ENCODE measurements at regions not wholly inside any gene's neighbourhood (a gene's known extent, or its start where the extent isn't known, plus 50 kb on each side); places are given as distances from the start of the nearest gene placed in this dataset.

- no peaks in the 10 kb centered on the region for H3K4me1 ChIP-seq (ENCODE audit: control insufficient read depth, insufficient read depth, low read length)
- no peak overlapping the region for H3K27ac ChIP-seq (ENCODE audit: extremely low read depth, low read depth, low read length)
- CTCF ChIA-PET = interaction anchor here (0.5 kb wide), 1 partner anchor 172 kb away, joined by 3 read pairs; no protein-coding TSS in a partner anchor
- POLR2A ChIA-PET = no interaction called here
- H3K9me3 ChIP-seq (ENCODE audit: control insufficient read depth, insufficient read depth, low read depth, low read length) = no peaks in the 10 kb centered on the region
- H3K36me3 ChIP-seq (ENCODE audit: control insufficient read depth in 2 of 2, insufficient read depth in 1 of 2, low read length in 2 of 2) = no peaks in the 10 kb centered on the region
- no peak overlapping the region for H3K4me3 ChIP-seq (ENCODE audit: low read depth, low read length)
- TF ChIP-seq PATZ1 (tag by site-specific recombination; IDR thresholded peaks at IDR 0.05) (no peak), ZNF639 (tag by site-specific recombination; IDR thresholded peaks at IDR 0.05) (no peak), ZNF174 (tag by site-specific recombination; IDR thresholded peaks at IDR 0.05) (no peak), ZSCAN4 (tag by site-specific recombination; IDR thresholded peaks at IDR 0.05) (no peak), ZNF362 (tag by site-specific recombination; IDR thresholded peaks at IDR 0.05) (no peak), ZNF792 (tag by site-specific recombination; IDR thresholded peaks at IDR 0.05) (no peak)
These were observed 390.2 kb upstream of the NXPH2 start for GRCh38 chr2:139170406-139170805.

GRCh38 chr2:139165601-139166000, 385.4 kb upstream of the NXPH2 start:
- POLR2A ChIA-PET = no interaction called here
- no peaks in the 10 kb centered on the region for H3K4me1 ChIP-seq (ENCODE audit: control insufficient read depth, insufficient read depth, low read length)
- no peak overlapping the region for H3K4me3 ChIP-seq (ENCODE audit: low read depth, low read length)
- no peaks in the 10 kb centered on the region for H3K9me3 ChIP-seq (ENCODE audit: control insufficient read depth, insufficient read depth, low read depth, low read length)
- TF ChIP-seq ZNF639 (tag by site-specific recombination; IDR thresholded peaks at IDR 0.05) (no peak), ZNF433 (tag by site-specific recombination; IDR thresholded peaks at IDR 0.05; ENCODE audit: low read depth) (no peak), ZNF792 (tag by site-specific recombination; IDR thresholded peaks at IDR 0.05) (no peak), ZNF529 (tag by site-specific recombination; IDR thresholded peaks at IDR 0.05; ENCODE audit: insufficient replicate concordance) (no peak), ZNF302 (tag by site-specific recombination; IDR thresholded peaks at IDR 0.05; ENCODE audit: low read depth) (no peak), KLF16 (tag by site-specific recombination; IDR thresholded peaks at IDR 0.05) (no peak)
- no peak overlapping the region for H3K27ac ChIP-seq (ENCODE audit: extremely low read depth, low read depth, low read length)
- H3K36me3 ChIP-seq (ENCODE audit: control insufficient read depth in 2 of 2, insufficient read depth in 1 of 2, low read length in 2 of 2) = no peaks in the 10 kb centered on the region
- CTCF ChIA-PET = no interaction called here

GRCh38 chr2:139165041-139165440, 384.9 kb upstream of the NXPH2 start:
- Histone ChIP-seq H3K4me1 (ENCODE audit: control insufficient read depth, insufficient read depth, low read length) (no peaks in the 10 kb centered on the region), H3K36me3 (ENCODE audit: control insufficient read depth in 2 of 2, insufficient read depth in 1 of 2, low read length in 2 of 2) (no peaks in the 10 kb centered on the region), H3K27ac (ENCODE audit: extremely low read depth, low read depth, low read length) (no peak overlapping the region), H3K9me3 (ENCODE audit: control insufficient read depth, insufficient read depth, low read depth, low read length) (no peaks in the 10 kb centered on the region), H3K4me3 (ENCODE audit: low read depth, low read length) (no peak overlapping the region)
- TF ChIP-seq ZBTB20 (tag by site-specific recombination; IDR thresholded peaks at IDR 0.05) = no peak
- no peak for TF ChIP-seq ZNF266 (tag by site-specific recombination; IDR thresholded peaks at IDR 0.05; ENCODE audit: low read depth)
- TF ChIP-seq MEIS1 (CRISPR knock-in tag; IDR thresholded peaks at IDR 0.05; ENCODE audit: borderline replicate concordance) = no peak
- no peak for TF ChIP-seq PRDM10 (tag by site-specific recombination; IDR thresholded peaks at IDR 0.05)
- no peak for TF ChIP-seq SP3 (tag by site-specific recombination; IDR thresholded peaks at IDR 0.05)
- CTCF ChIA-PET = no interaction called here
- POLR2A ChIA-PET = no interaction called here
